HG02885 (cell line): ENCODE measurements at regions not wholly inside any gene's neighbourhood (a gene's known extent, or its start where the extent isn't known, plus 50 kb on each side); places are given as distances from the start of the nearest gene placed in this dataset.

Experiments used
- ATAC-seq: cut with Tn5 transposase; IDR thresholded peaks from one replicate; pipeline ENCODE4 v1.9.1; 2021; ENCODE audit warnings: mild to moderate bottlenecking; ENCODE audit not compliant: unreplicated experiment, poor library complexity

GRCh38 chr17:79304884-79305283, 230.3 kb downstream of the ENGASE start:
- ATAC-seq = no peak

- ATAC-seq = no peak
These were observed 229.1 kb downstream of the ENGASE start for GRCh38 chr17:79303641-79304205.

GRCh38 chr17:79301469-79301868, 226.8 kb downstream of the ENGASE start:
- no peak for ATAC-seq

- ATAC-seq = no peak
These were observed 224.7 kb downstream of the ENGASE start for GRCh38 chr17:79299349-79299748.

DNA sequence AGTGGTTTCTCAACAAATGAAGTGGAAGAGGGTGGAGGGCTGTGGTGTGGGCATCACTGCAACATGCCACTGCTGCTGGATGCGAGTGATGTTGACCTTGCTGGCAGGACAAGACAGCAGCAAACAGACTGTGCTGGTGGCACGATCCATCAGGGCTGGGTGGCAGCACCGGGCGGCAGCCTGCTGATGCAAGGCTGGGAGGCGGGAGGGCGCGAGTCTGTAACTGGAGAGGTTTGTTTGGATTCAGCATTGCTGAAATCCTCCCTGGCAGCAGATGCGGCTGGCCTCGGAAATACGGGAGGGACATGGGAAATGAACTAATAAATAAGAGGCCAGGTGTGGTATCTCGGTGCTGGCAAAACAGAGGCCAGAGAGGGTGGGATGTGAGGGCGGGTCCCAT, 224.2 kb downstream of the ENGASE start:
- ATAC-seq = no peak

DNA sequence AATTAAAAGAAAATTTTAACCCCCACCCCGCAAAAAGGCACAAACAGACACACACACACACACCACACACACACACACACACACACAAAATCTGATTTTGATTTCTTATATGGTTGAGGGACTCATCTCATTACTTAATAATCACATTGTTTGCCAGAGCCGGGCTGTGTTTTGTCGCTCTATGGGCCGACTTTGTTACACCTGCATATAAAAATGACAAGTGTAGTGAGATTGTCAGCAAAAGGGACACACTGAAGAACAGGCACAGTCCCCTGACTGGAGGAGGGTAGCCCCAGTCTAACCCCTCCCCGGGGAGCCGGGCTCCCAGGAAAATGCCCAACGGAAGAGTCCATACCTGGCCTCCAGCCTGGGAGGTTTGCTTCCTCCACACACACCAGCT, 221.6 kb downstream of the ENGASE start:
- no peak for ATAC-seq

DNA sequence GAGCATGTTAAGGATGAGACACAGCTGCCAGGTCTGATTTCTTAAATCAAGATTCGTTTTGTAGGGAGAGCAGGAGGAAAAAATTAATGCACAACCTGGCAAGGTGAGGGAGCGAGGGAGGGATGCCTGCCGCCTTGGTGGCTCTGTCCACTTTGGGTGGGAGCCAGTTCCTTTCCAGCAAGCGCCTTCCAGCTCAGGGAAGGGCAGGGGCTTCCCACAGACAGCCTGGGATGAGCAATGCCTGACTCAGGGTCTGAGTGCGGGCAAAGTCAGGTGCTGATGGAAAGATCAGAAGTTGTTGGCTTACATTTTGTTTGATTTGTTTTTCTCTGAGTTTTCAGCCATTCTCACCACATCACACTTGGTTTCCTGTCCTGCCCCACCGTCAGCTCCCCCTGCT, 220.7 kb downstream of the ENGASE start:
- ATAC-seq = no peak

GRCh38 chr17:79294459-79295071, 219.9 kb downstream of the ENGASE start:
- ATAC-seq = no peak

DNA sequence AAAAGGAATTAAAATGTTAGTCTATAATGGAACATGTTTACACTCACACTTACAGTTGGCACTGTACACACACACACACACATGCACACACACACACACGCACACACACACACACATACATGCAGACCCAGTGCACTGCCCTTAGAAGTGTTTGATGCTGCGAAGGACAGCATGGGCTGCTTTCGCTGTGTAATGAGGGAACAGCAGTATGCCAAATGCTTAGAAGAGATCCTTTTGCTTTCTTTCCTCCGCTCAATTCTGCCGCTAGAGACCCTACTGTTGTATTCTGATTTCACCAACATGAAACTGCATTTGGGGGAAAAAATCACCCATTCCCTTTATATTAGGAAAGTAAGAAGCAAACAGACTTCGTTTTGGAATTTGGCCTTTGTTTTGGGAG, 217.9 kb downstream of the ENGASE start:
- no peak for ATAC-seq

DNA sequence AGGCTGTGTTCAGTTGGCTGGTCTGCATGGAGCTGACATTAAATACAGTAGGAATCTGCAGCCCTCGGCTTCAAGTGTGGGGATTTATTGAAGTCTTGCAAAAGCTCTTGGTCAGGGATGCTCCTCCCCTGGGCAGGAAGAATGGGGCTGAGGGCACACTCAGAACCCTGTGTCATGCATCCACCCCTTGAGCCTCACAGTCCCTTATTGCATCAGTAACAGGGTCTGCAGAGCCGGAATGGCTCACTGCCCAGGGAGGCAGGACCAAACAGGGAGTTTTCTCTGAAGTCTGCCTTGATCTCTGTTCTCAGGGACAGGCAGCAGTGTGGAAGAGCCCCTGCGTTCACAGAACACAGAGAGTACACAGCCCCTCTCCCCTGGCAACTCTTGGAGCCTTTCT, 216.8 kb downstream of the ENGASE start:
- ATAC-seq = no peak

DNA sequence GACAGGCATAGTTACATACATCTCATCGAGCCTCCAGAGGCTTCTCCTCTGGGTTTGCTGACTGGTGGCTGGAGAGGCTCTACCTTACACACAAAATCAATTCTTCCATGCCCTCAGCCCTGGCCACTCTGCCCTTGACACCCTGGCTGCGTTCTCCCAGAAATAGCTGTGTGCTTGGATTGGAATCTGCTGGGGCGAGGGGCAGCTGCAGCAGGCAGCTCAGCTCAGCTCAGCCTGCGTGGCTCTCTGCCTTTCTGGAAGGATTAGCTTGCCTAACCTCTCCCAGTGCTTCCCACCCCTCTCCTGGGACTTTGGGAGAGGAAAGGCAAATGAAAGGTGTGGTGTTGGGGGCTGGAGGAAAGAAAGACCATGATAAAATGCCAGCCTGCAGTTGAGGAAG, 216.1 kb downstream of the ENGASE start:
- ATAC-seq = no peak

DNA sequence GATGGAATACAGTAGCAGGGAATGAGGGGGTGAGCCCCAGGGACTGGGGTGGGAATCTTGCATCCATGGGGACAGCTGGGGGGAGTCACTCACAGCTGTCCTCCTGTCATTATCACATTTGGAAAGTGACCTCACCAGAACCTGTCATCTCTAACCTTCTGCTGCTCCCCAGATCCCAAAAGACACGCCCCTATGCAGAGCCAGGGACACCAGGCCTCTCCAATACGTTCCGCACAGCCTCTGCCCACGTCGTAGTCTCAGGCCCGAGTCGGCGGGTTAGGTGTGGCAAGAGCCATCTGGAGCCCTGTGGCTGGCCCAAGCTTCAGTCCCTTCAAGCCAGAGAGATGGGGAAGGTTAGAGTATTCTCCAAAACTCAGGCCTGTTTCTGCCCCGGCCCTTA, 214.3 kb downstream of the ENGASE start:
- no peak for ATAC-seq

DNA sequence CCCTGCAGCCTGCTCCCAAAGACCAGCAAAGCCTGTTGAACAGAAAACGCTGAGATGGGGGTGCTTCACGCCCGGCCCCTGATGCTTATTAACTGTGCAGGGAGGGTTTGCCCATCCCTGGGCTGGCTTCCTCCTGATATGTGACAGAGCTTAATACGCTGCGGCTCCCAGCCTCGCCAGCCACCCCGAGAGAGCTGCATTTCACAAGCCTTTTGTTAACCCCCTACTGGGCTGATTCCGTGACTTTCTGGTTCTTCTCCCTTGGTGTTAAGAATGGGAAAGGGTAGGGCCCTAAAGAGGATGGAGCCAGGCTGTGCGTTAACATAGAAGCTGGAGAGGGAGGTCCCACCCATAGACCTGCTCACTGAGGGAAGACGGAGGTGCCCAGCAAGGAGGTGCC, 211.8 kb downstream of the ENGASE start:
- no peak for ATAC-seq

DNA sequence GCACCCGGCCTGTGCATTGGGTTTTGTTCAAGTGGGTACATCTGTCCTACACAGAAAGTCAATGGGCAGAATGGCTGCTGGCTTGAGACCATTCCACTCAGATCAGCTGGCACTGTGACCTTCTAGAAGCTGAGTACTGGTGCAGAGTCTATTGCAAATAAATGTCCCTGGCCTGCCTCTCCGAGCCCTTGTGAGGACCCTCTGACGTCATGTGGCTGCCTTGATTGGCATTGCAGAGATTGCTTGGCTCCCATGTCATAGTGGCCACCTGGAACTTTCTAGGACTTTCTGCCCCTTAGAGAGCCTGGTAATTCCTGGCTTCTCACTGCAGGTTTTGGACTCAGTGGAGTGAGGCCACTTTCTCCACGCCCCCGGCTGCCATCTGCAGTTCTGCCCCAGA, 211.3 kb downstream of the ENGASE start:
- ATAC-seq = no peak

DNA sequence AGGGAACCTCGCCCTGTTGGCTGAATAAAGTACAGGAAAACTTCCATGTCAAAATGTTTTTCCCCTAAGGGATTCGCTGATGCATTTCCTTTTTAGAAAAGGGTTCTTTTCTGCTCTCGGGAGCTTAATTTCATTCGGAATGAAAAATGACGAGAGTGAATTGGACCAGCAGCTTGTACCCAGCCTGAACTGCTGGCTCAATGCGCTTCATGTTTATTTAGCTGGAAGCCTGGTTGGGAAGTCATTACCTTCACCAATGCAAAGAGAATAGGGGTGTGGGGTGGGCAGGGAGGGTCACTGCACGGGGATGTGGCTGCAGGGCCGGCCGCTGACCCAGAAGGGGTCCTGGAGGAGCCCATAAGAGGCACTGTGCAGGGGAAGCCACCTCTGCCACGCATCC, 207.7 kb downstream of the ENGASE start:
- ATAC-seq = no peak

- no peak for ATAC-seq
These were observed 207.2 kb downstream of the ENGASE start for GRCh38 chr17:79281803-79282202.

DNA sequence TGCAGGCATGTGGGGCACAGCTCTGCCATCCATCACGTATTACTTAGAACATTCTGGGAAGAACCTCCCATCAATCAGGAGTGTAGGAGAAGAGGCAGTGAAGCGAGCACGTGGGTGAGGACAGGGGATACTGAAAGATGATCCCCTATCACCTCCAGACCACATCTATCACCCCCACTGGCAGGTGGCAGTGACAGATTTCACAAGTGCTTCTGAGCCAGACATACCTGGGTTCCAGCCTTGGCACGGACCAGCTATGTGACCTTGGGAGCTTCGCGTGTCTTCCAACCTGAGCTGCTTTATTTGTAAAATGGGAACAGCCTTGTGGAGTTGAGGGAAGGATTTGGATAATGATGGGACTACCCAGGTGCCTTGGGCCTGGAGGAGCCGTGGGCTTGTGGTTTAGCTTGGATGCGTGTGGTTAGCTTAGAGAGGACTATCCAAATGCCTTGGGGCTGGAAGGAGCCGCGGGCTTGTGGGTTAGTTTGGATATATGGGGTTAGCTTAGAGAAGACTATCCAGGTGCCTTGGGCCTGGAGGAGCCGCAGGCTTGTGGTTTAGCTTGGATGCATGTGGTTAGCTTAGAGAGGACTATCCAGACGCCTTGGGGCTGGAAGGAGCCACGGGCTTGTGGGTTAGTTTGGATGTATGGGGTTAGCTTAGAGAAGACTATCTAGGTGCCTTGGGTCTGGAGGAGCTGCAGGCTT, 206.4 kb downstream of the ENGASE start:
- no peak for ATAC-seq

GRCh38 chr17:79280010-79280409, 205.4 kb downstream of the ENGASE start:
- no peak for ATAC-seq

- ATAC-seq = no peak
These were observed 204.7 kb downstream of the ENGASE start for GRCh38 chr17:79279320-79279719.

GRCh38 chr17:79276821-79277220, 202.2 kb downstream of the ENGASE start:
- no peak for ATAC-seq

- no peak for ATAC-seq
These were observed 199.0 kb downstream of the ENGASE start for GRCh38 chr17:79273660-79274059.

GRCh38 chr17:79272666-79273219, 198.1 kb downstream of the ENGASE start:
- ATAC-seq = no peak
